HG02973 (cell line): ENCODE measurements at regions not wholly inside any gene's neighbourhood (a gene's known extent, or its start where the extent isn't known, plus 50 kb on each side); places are given as distances from the start of the nearest gene placed in this dataset.
"Not testable (repeated sequence)": the region's sequence is repeated elsewhere in the genome, so short reads cannot be mapped to it uniquely, and the experiment has no call there.

Source experiments
- ATAC-seq: cut with Tn5 transposase; IDR thresholded peaks from one replicate; pipeline ENCODE4 v1.9.1; 2021; ENCODE audit warnings: moderate library complexity; ENCODE audit not compliant: unreplicated experiment

GRCh38 chr16:72464052-72464451 lies 292.1 kb upstream of the PMFBP1 start:
- ATAC-seq = no peak

GRCh38 chr16:72458035-72458434 lies 286.1 kb upstream of the PMFBP1 start:
- no peak for ATAC-seq

- ATAC-seq = no peak
Measured at GRCh38 chr16:72457243-72457940, 285.4 kb upstream of the PMFBP1 start.

- no peak for ATAC-seq
Measured at GRCh38 chr16:72455743-72456659, 284.0 kb upstream of the PMFBP1 start.

GRCh38 chr16:72453856-72454255 lies 281.9 kb upstream of the PMFBP1 start:
- not testable (repeated sequence) for ATAC-seq

- no peak for ATAC-seq
Measured at GRCh38 chr16:72444696-72445095, 272.7 kb upstream of the PMFBP1 start.

- ATAC-seq = no peak
Measured at GRCh38 chr16:72443809-72444208, 271.9 kb upstream of the PMFBP1 start.

- ATAC-seq = no peak
Measured at GRCh38 chr16:72442385-72443158, 270.6 kb upstream of the PMFBP1 start.

GRCh38 chr16:72437891-72438290 lies 265.9 kb upstream of the PMFBP1 start:
- ATAC-seq = no peak

GRCh38 chr16:72434159-72434558 lies 262.2 kb upstream of the PMFBP1 start:
- ATAC-seq = no peak

GRCh38 chr16:72430121-72430520 lies 258.2 kb upstream of the PMFBP1 start:
- no peak for ATAC-seq

GRCh38 chr16:72429671-72430081 lies 257.7 kb upstream of the PMFBP1 start:
- no peak for ATAC-seq

- ATAC-seq = no peak
Measured at GRCh38 chr16:72428681-72429376, 256.9 kb upstream of the PMFBP1 start.

- ATAC-seq = no peak
Measured at GRCh38 chr16:72427783-72428331, 255.9 kb upstream of the PMFBP1 start.

GRCh38 chr16:72427051-72427782 lies 255.3 kb upstream of the PMFBP1 start:
- no peak for ATAC-seq

- no peak for ATAC-seq
Measured at GRCh38 chr16:72426386-72426785, 254.4 kb upstream of the PMFBP1 start.

- no peak for ATAC-seq
Measured at GRCh38 chr16:72425571-72426341, 253.8 kb upstream of the PMFBP1 start.

GRCh38 chr16:72424757-72425156 lies 252.8 kb upstream of the PMFBP1 start:
- no peak for ATAC-seq

GRCh38 chr16:72422308-72422897 lies 250.4 kb upstream of the PMFBP1 start:
- ATAC-seq = no peak
